A549 (cell line): ENCODE measurements at regions not wholly inside any gene's neighbourhood (a gene's known extent, or its start where the extent isn't known, plus 50 kb on each side); places are given as distances from the start of the nearest gene placed in this dataset.

ENCODE experiments used
- ATAC-seq, 2 experiments: fragments of 200-7000 bp in 1 of 2; fragments of >200 bp in 1 of 2; cut with Nextera tagmentation in 1 of 2; cut with Tn5 transposase in 1 of 2; 3 replicates each; pipeline versions ENCODE4 v1.8.0 to v1.9.1; 2018 to 2020; ENCODE audit warnings: mild to moderate bottlenecking in 1 of 2, moderate library complexity in 1 of 2
- CTCF ChIA-PET: fragments of 300-600 bp; sonication (Branson Sonifier 250); formaldehyde crosslinking; extraction: SDS; loops from one replicate; lab custom pipeline; 2021; ENCODE audit warnings: antibody characterized with exemption, inconsistent platforms; lab: Yijun Ruan, JAX
- POLR2A ChIA-PET: fragments of 350-600 bp; formaldehyde crosslinking; extraction: SDS; loops from one replicate; lab custom pipeline; 2021; ENCODE audit warnings: antibody characterized with exemption, inconsistent platforms; lab: Yijun Ruan, JAX
- DNase-seq, 2 experiments: peaks; one replicate each; pipeline versions ENCODE4 v3.0.0 to v3.0.0-alpha.2; 2011 to 2016; ENCODE audit warnings: low read depth in 1 of 2, low spot score in 1 of 2
- FAIRE-seq: peaks from 2 replicates; lab custom pipeline; 2011; peaks lifted over from hg19 to GRCh38; lab: Jason Lieb, UNC
- H3K27ac ChIP-seq, 2 experiments: fragments of >200 bp; sonication (Bioruptor Twin); formaldehyde crosslinking; 3 replicates each; pipeline ENCODE4 v1.5.1; 2016 to 2017
- H3K4me1 ChIP-seq: fragments of >200 bp; sonication (Bioruptor Twin); formaldehyde crosslinking; 3 replicates; pipeline ENCODE4 v1.6.1; 2016
- H3K4me2 ChIP-seq: fragments of >200 bp; sonication (Bioruptor Twin); formaldehyde crosslinking; 3 replicates; pipeline ENCODE4 v1.6.1; 2016
- H3K4me3 ChIP-seq: fragments of >200 bp; sonication (Bioruptor Twin); formaldehyde crosslinking; 3 replicates; pipeline ENCODE4 v1.5.1; 2016
- H3K9me3 ChIP-seq: fragments of >200 bp; sonication (Bioruptor Twin); formaldehyde crosslinking; 3 replicates; pipeline ENCODE4 v1.6.1; 2016
- ATOH8 ChIP-seq: fragments of 250-450 bp; sonication (Bioruptor Pico); IDR thresholded peaks from 2 replicates; pipeline ENCODE4 v1.5.0; 2020; ENCODE audit warnings: low read depth, mild to moderate bottlenecking, moderate library complexity
- BHLHE40 ChIP-seq: IDR thresholded peaks from 2 replicates; pipeline ENCODE4 v1.6.1; 2012; ENCODE audit warnings: low read depth, low read length, inconsistent platforms
- CHD2 ChIP-seq: fragments of 150-350 bp; IDR thresholded peaks from 2 replicates; pipeline ENCODE4 v1.6.1; 2014; ENCODE audit warnings: low read length; ENCODE audit not compliant: partially characterized antibody
- ELK1 ChIP-seq: fragments of 150-350 bp; IDR thresholded peaks from 2 replicates; pipeline ENCODE4 v1.6.1; 2014; ENCODE audit warnings: low read depth, mild to moderate bottlenecking, low read length
- GATA3 ChIP-seq: IDR thresholded peaks from 2 replicates; pipeline ENCODE4 v1.6.1; 2012; ENCODE audit warnings: borderline replicate concordance
- HES2 ChIP-seq: fragments of >200 bp; sonication (Bioruptor Twin); formaldehyde crosslinking; IDR thresholded peaks from 2 replicates; pipeline ENCODE4 v1.6.1; 2016
- HOXB5 ChIP-seq: fragments of 250-450 bp; sonication (Bioruptor Pico); IDR thresholded peaks from 2 replicates; pipeline ENCODE4 v1.5.0; 2020; ENCODE audit warnings: mild to moderate bottlenecking, moderate library complexity
- JUN ChIP-seq, 2 experiments: fragments of >200 bp; sonication (Bioruptor Twin); formaldehyde crosslinking; IDR thresholded peaks; 2 replicates in 1 of 2; 3 replicates in 1 of 2; pipeline ENCODE4 v1.6.1; 2016 to 2017
- JUNB ChIP-seq: fragments of >200 bp; sonication (Bioruptor Twin); formaldehyde crosslinking; IDR thresholded peaks from 2 replicates; pipeline ENCODE4 v1.6.1; 2016
- KDM1A ChIP-seq: fragments of 200-600 bp; sonication (generic); IDR thresholded peaks from 2 replicates; pipeline ENCODE4 v1.6.1; 2016; ENCODE audit warnings: low read depth, mild to moderate bottlenecking
- KDM5A ChIP-seq: fragments of 200-600 bp; sonication (generic); IDR thresholded peaks from 2 replicates; pipeline ENCODE4 v1.6.1; 2016; ENCODE audit warnings: antibody characterized with exemption, mild to moderate bottlenecking
- MAX ChIP-seq: IDR thresholded peaks from 2 replicates; pipeline ENCODE4 v1.6.1; 2012
- MAZ ChIP-seq: fragments of 150-350 bp; IDR thresholded peaks from 2 replicates; pipeline ENCODE4 v1.6.1; 2014; ENCODE audit warnings: antibody characterized with exemption, low read depth, low read length, borderline replicate concordance
- MYC ChIP-seq: IDR thresholded peaks from 2 replicates; pipeline ENCODE4 v1.6.1; 2012; ENCODE audit warnings: mild to moderate bottlenecking, inconsistent platforms, low read length, improper control_type of control experiment, borderline replicate concordance
- NPAS2 ChIP-seq: fragments of 250-450 bp; sonication (Bioruptor Pico); IDR thresholded peaks from 2 replicates; pipeline ENCODE4 v1.8.0; 2022; ENCODE audit warnings: mild to moderate bottlenecking, moderate library complexity, borderline replicate concordance
- PHF8 ChIP-seq: fragments of 200-600 bp; sonication (generic); IDR thresholded peaks from 2 replicates; pipeline ENCODE4 v1.6.1; 2016; ENCODE audit warnings: low read depth, mild to moderate bottlenecking, antibody characterized with exemption, moderate library complexity, borderline replicate concordance
- POLR2A ChIP-seq: IDR thresholded peaks from 2 replicates; pipeline ENCODE4 v1.6.1; 2012; ENCODE audit warnings: mild to moderate bottlenecking, low read length
- POLR2AphosphoS2 ChIP-seq: conservative IDR thresholded peaks from 2 replicates; pipeline ENCODE4 v1.6.1; 2012; ENCODE audit warnings: low read length, improper control_type of control experiment, inconsistent platforms
- RAD21 ChIP-seq, 2 experiments: fragments of >200 bp in 1 of 2; sonication (Bioruptor Twin) in 1 of 2; formaldehyde crosslinking in 1 of 2; IDR thresholded peaks in 1 of 2; conservative IDR thresholded peaks in 1 of 2; 2 replicates in 1 of 2; 3 replicates in 1 of 2; pipeline ENCODE4 v1.6.1; 2012 to 2018; ENCODE audit warnings: inconsistent platforms in 1 of 2
- RARB ChIP-seq: fragments of 250-450 bp; sonication (Bioruptor Pico); IDR thresholded peaks from 2 replicates; pipeline ENCODE4 v1.8.0; 2021; ENCODE audit warnings: mild to moderate bottlenecking, moderate library complexity
- RNF2 ChIP-seq: fragments of 200-600 bp; sonication (generic); IDR thresholded peaks from 2 replicates; pipeline ENCODE4 v1.6.1; 2016; ENCODE audit warnings: low read depth, mild to moderate bottlenecking, antibody characterized with exemption, moderate library complexity, borderline replicate concordance
- SREBF2 ChIP-seq: fragments of 450-650 bp; IDR thresholded peaks from 2 replicates; pipeline ENCODE4 v1.6.1; 2014; ENCODE audit warnings: mild to moderate bottlenecking, moderate library complexity
- ZSCAN20 ChIP-seq: fragments of 250-450 bp; sonication (Bioruptor Pico); IDR thresholded peaks from 2 replicates; pipeline ENCODE4 v1.8.0; 2022; ENCODE audit warnings: mild to moderate bottlenecking, moderate library complexity
- WGBS: methylation state at CpG from one replicate; pipeline ENCODE4 v1.1.6; 2017; ENCODE audit errors: missing lambda C conversion rate; 5-methylcytosine and 5-hydroxymethylcytosine counted together
- TF ChIP-seq, protein P1 (sequence below): IDR thresholded peaks from 2 replicates; pipeline ENCODE4 v1.6.1; 2012; ENCODE audit warnings: low read depth, borderline replicate concordance
- TF ChIP-seq, protein P2 (sequence below): fragments of >200 bp; sonication (Bioruptor Twin); formaldehyde crosslinking; IDR thresholded peaks from 3 replicates; pipeline ENCODE4 v1.5.1; 2016

DNA sequence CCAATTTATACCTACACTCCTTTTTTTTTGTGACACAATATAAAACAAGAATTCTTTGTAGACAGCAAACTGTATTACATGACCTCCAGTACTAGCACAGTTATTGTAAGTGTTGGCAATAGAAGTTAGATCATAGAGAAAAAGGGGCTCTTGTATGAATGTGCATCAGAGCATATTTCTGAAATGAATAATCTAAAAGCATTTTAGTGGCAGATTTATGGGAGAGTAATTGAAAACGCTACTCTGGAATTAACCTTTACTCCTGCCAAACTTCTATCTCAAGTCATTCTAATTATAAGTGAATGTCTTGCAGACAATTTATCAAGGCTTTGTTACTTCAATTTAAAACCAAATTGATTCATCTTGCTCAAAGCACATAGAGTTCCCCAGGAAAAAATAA is 968.1 kb downstream of the TAF11L14 start:
- DNase-seq = no peak
- H3K9me3 ChIP-seq = no peaks in the 10 kb centered on the region
- POLR2A ChIA-PET = no interaction called here
- CTCF ChIA-PET = no interaction called here
- H3K4me3 ChIP-seq = no peak overlapping the region
- TF ChIP-seq CHD2 (no peak), RNF2 (no peak), HES2 (no peak), BHLHE40 (no peak), RAD21 (conservative IDR thresholded peaks at IDR 0.05 in 1 of 2, IDR thresholded peaks at IDR 0.05 in 1 of 2) (no peak), JUN (IDR thresholded peaks at IDR 0.05) (no peak), NPAS2 (no peak), HOXB5 (CRISPR knock-in tag) (no peak), MAX (no peak), PHF8 (no peak), MYC (no peak), RARB (CRISPR knock-in tag) (no peak)
- TF ChIP-seq, protein P1, sequence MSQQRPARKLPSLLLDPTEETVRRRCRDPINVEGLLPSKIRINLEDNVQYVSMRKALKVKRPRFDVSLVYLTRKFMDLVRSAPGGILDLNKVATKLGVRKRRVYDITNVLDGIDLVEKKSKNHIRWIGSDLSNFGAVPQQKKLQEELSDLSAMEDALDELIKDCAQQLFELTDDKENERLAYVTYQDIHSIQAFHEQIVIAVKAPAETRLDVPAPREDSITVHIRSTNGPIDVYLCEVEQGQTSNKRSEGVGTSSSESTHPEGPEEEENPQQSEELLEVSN = no peak
- TF ChIP-seq, protein P2, sequence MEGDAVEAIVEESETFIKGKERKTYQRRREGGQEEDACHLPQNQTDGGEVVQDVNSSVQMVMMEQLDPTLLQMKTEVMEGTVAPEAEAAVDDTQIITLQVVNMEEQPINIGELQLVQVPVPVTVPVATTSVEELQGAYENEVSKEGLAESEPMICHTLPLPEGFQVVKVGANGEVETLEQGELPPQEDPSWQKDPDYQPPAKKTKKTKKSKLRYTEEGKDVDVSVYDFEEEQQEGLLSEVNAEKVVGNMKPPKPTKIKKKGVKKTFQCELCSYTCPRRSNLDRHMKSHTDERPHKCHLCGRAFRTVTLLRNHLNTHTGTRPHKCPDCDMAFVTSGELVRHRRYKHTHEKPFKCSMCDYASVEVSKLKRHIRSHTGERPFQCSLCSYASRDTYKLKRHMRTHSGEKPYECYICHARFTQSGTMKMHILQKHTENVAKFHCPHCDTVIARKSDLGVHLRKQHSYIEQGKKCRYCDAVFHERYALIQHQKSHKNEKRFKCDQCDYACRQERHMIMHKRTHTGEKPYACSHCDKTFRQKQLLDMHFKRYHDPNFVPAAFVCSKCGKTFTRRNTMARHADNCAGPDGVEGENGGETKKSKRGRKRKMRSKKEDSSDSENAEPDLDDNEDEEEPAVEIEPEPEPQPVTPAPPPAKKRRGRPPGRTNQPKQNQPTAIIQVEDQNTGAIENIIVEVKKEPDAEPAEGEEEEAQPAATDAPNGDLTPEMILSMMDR = no peak
- 4% methylated on average over 1 of the region's 1 CpG for WGBS
- FAIRE-seq = no peak
- H3K27ac ChIP-seq = no peak overlapping the region
- H3K4me1 ChIP-seq = no peaks in the 10 kb centered on the region
- ATAC-seq = no peak
- no peak overlapping the region for H3K4me2 ChIP-seq

- Histone ChIP-seq H3K9me3 (no peaks in the 10 kb centered on the region), H3K4me1 (no peaks in the 10 kb centered on the region), H3K4me3 (no peak overlapping the region), H3K27ac (no peak overlapping the region), H3K4me2 (no peak overlapping the region)
- ChIA-PET CTCF (no interaction called here), POLR2A (no interaction called here)
- TF ChIP-seq POLR2A = no peak
- no peak for TF ChIP-seq GATA3
- no peak for TF ChIP-seq KDM1A
- TF ChIP-seq MAZ = no peak
- TF ChIP-seq JUNB = no peak
- TF ChIP-seq HOXB5 (CRISPR knock-in tag) = no peak
- TF ChIP-seq POLR2AphosphoS2 = no peak
- TF ChIP-seq ELK1 = no peak
- TF ChIP-seq SREBF2 = no peak
- no peak for TF ChIP-seq ATOH8
- no peak for TF ChIP-seq ZSCAN20 (CRISPR knock-in tag)
- no peak for TF ChIP-seq KDM5A
- FAIRE-seq (no peak), DNase-seq (no peak), ATAC-seq (no peak)
Observed at GRCh38 chr5:18605186-18605585, 970.9 kb downstream of the TAF11L14 start.
